T-helper 1 cell treated with Interleukin-12 subunit alpha and Interleukin-12 subunit beta and Interleukin-4 antibody, amounts not matched to agents 30 ng/mL and 1 ng/mL, for 36 hours (primary cell): ENCODE measurements at regions not wholly inside any gene's neighbourhood (a gene's known extent, or its start where the extent isn't known, plus 50 kb on each side); places are given as distances from the start of the nearest gene placed in this dataset.

ENCODE experiments used
- intact Hi-C: fragments of 100-400 bp; cut with micrococcal nuclease; formaldehyde crosslinking; loops from one replicate; pipeline ENCODE4 v1.15.1; 2024

- intact Hi-C loops, result no loop called here
Measured at GRCh38 chr7:41803569-41803968, 100.7 kb upstream of the INHBA start.

- intact Hi-C loops, result no loop called here
Measured at GRCh38 chr7:41796331-41796730, 93.4 kb upstream of the INHBA start.

- intact Hi-C loops, result no loop called here
Measured at GRCh38 chr7:41795276-41795833, 92.5 kb upstream of the INHBA start.

- intact Hi-C loops, result no loop called here
Measured at GRCh38 chr7:41793556-41793955, 90.7 kb upstream of the INHBA start.

- intact Hi-C loops, result no loop called here
Measured at GRCh38 chr7:41792120-41792519, 89.2 kb upstream of the INHBA start.

GRCh38 chr7:41788556-41788955, 85.7 kb upstream of the INHBA start:
- intact Hi-C loops, result no loop called here

- intact Hi-C loops, result no loop called here
Measured at GRCh38 chr7:41787651-41788350, 84.9 kb upstream of the INHBA start.

- intact Hi-C loops, result no loop called here
Measured at GRCh38 chr7:41786944-41787343, 84.1 kb upstream of the INHBA start.

GRCh38 chr7:41786404-41786803, 83.5 kb upstream of the INHBA start:
- intact Hi-C loops, result no loop called here

- intact Hi-C loops, result no loop called here
Measured at GRCh38 chr7:41785840-41786239, 83.0 kb upstream of the INHBA start.

GRCh38 chr7:41785265-41785664, 82.4 kb upstream of the INHBA start:
- intact Hi-C loops, result no loop called here

GRCh38 chr7:41779918-41780317, 77.0 kb upstream of the INHBA start:
- intact Hi-C loops, result no loop called here

GRCh38 chr7:41777894-41778596, 75.2 kb upstream of the INHBA start:
- intact Hi-C loops, result no loop called here

GRCh38 chr7:41774966-41775365, 72.1 kb upstream of the INHBA start:
- intact Hi-C loops, result no loop called here

GRCh38 chr7:41773756-41774155, 70.9 kb upstream of the INHBA start:
- intact Hi-C loops, result no loop called here

- intact Hi-C loops, result no loop called here
Measured at GRCh38 chr7:41771717-41772116, 68.8 kb upstream of the INHBA start.

- intact Hi-C loops, result no loop called here
Measured at GRCh38 chr7:41769162-41769561, 66.3 kb upstream of the INHBA start.

GRCh38 chr7:41763626-41764025, 60.7 kb upstream of the INHBA start:
- intact Hi-C loops, result no loop called here

GRCh38 chr7:41762641-41763040, 59.8 kb upstream of the INHBA start:
- intact Hi-C loops, result no loop called here

GRCh38 chr7:41760293-41760692, 57.4 kb upstream of the INHBA start:
- intact Hi-C loops, result no loop called here

GRCh38 chr7:41758321-41758720, 55.4 kb upstream of the INHBA start:
- intact Hi-C loops, result no loop called here

GRCh38 chr7:41756650-41757182, 53.8 kb upstream of the INHBA start:
- intact Hi-C loops, result no loop called here

GRCh38 chr7:41755096-41755495, 52.2 kb upstream of the INHBA start:
- intact Hi-C loops, result no loop called here
